Thoracic aorta (tissue), 2 donors: ENCODE measurements at regions not wholly inside any gene's neighbourhood (a gene's known extent, or its start where the extent isn't known, plus 50 kb on each side); places are given as distances from the start of the nearest gene placed in this dataset.

Experiments
- ATAC-seq: fragments of 150-250 bp; one replicate; pipeline ENCODE4 v1.8.0; 2017; ENCODE audit warnings: low read depth; ENCODE audit not compliant: insufficient number of reproducible peaks, low FRiP score
- DNase-seq: peaks from one replicate; pipeline ENCODE4 v3.0.0-alpha.2; 2020; ENCODE audit warnings: low spot score
- H3K27ac ChIP-seq, 2 donors: fragments of 200-600 bp; sonication (generic); 1 replicate in 1 of 2; 2 replicates in 1 of 2; pipeline ENCODE4 v1.5.1; 2016; ENCODE audit warnings: mild to moderate bottlenecking in 2 of 2, moderate library complexity in 2 of 2
- H3K27me3 ChIP-seq: fragments of 200-600 bp; sonication (generic); replicated peaks from 2 replicates; pipeline ENCODE4 v1.6.0; 2016; ENCODE audit warnings: mild to moderate bottlenecking; ENCODE audit not compliant: insufficient read depth
- H3K36me3 ChIP-seq: fragments of 200-600 bp; sonication (generic); one replicate; pipeline ENCODE4 v1.5.1; 2016
- H3K4me1 ChIP-seq, 2 donors: fragments of 200-600 bp; sonication (generic); 1 replicate in 1 of 2; 2 replicates in 1 of 2; pipeline versions ENCODE4 v1.5.1 to v1.6.0; 2016; ENCODE audit warnings: low read depth in 2 of 2, mild to moderate bottlenecking in 1 of 2; ENCODE audit not compliant: control insufficient read depth in 1 of 2
- H3K4me3 ChIP-seq: fragments of 200-600 bp; sonication (generic); 2 replicates; pipeline ENCODE4 v1.5.1; 2016; ENCODE audit warnings: mild to moderate bottlenecking
- H3K9me3 ChIP-seq: fragments of 200-600 bp; sonication (generic); 2 replicates; pipeline ENCODE4 v1.5.1; 2016
- CTCF ChIP-seq: fragments of 200-600 bp; sonication (generic); IDR thresholded peaks from one replicate; pipeline ENCODE4 v1.5.1; 2019; ENCODE audit warnings: antibody characterized with exemption

GRCh38 chr9:135287627-135288026 lies 192.0 kb upstream of the PPP1R26 start:
- no peak for TF ChIP-seq CTCF
- Histone ChIP-seq H3K4me1 (no peaks in the 10 kb centered on the region), H3K27ac (no peak overlapping the region), H3K27me3 (no peaks in the 10 kb centered on the region), H3K36me3 (no peaks in the 10 kb centered on the region), H3K9me3 (no peaks in the 10 kb centered on the region), H3K4me3 (no peak overlapping the region)
- ATAC-seq (no peak), DNase-seq (no peak)

GRCh38 chr9:135288054-135288453 lies 191.5 kb upstream of the PPP1R26 start:
- ATAC-seq = no peak
- no peak for TF ChIP-seq CTCF
- H3K27ac ChIP-seq = no peak overlapping the region
- H3K4me3 ChIP-seq = no peak overlapping the region
- no peaks in the 10 kb centered on the region for H3K9me3 ChIP-seq
- DNase-seq = no peak
- H3K36me3 ChIP-seq = no peaks in the 10 kb centered on the region
- H3K4me1 ChIP-seq = no peaks in the 10 kb centered on the region
- no peaks in the 10 kb centered on the region for H3K27me3 ChIP-seq

GRCh38 chr9:135289081-135289491 lies 190.5 kb upstream of the PPP1R26 start:
- Histone ChIP-seq H3K9me3 (no peaks in the 10 kb centered on the region), H3K27ac (no peak overlapping the region), H3K4me3 (no peak overlapping the region), H3K27me3 (no peaks in the 10 kb centered on the region), H3K36me3 (no peaks in the 10 kb centered on the region), H3K4me1 (no peaks in the 10 kb centered on the region)
- no peak for TF ChIP-seq CTCF
- no peak for ATAC-seq
- DNase-seq = no peak

- ATAC-seq (no peak), DNase-seq (no peak)
- no peak for TF ChIP-seq CTCF
- no peak overlapping the region for H3K27ac ChIP-seq
- H3K9me3 ChIP-seq = no peaks in the 10 kb centered on the region
- H3K36me3 ChIP-seq = no peaks in the 10 kb centered on the region
- no peaks in the 10 kb centered on the region for H3K4me1 ChIP-seq
- no peak overlapping the region for H3K4me3 ChIP-seq
- no peaks in the 10 kb centered on the region for H3K27me3 ChIP-seq
Observed at GRCh38 chr9:135290086-135290485, 189.5 kb upstream of the PPP1R26 start.

- Histone ChIP-seq H3K4me1 (no peaks in the 10 kb centered on the region), H3K4me3 (no peak overlapping the region), H3K9me3 (no peaks in the 10 kb centered on the region), H3K27ac (no peak overlapping the region), H3K36me3 (no peaks in the 10 kb centered on the region), H3K27me3 (no peaks in the 10 kb centered on the region)
- ATAC-seq (no peak), DNase-seq (no peak)
- no peak for TF ChIP-seq CTCF
Observed at GRCh38 chr9:135290566-135290965, 189.0 kb upstream of the PPP1R26 start.
